Stimulated activated memory B cell treated with anti-CD40 and anti-IgM and Interleukin-4, amounts not matched to agents 10 μg/mL and 1 μg/mL and 100 μg/mL, for 72 hours (primary cell): ENCODE measurements at regions not wholly inside any gene's neighbourhood (a gene's known extent, or its start where the extent isn't known, plus 50 kb on each side); places are given as distances from the start of the nearest gene placed in this dataset.

Experiments used
- ATAC-seq: fragments of 150-1000 bp; cut with Tn5 transposase; 2 replicates; pipeline ENCODE4 v1.10.0; 2021
- H3K27ac Mint-ChIP-seq: one replicate; pipeline ENCODE4 v1.8.0; 2022; ENCODE audit warnings: mild to moderate bottlenecking, mixed read lengths
- H3K27me3 Mint-ChIP-seq: one replicate; pipeline ENCODE4 v1.8.0; 2022; ENCODE audit warnings: mixed read lengths
- H3K36me3 Mint-ChIP-seq: one replicate; pipeline ENCODE4 v1.8.0; 2022; ENCODE audit warnings: mixed read lengths
- H3K4me1 Mint-ChIP-seq: one replicate; pipeline ENCODE4 v1.8.0; 2022; ENCODE audit warnings: mixed read lengths
- H3K4me3 Mint-ChIP-seq: one replicate; pipeline ENCODE4 v1.8.0; 2022; ENCODE audit warnings: mild to moderate bottlenecking, moderate library complexity, mixed read lengths
- H3K9me3 Mint-ChIP-seq: one replicate; pipeline ENCODE4 v1.8.0; 2022; ENCODE audit warnings: mixed read lengths

- Mint-ChIP-seq H3K27me3 (no peaks in the 10 kb centered on the region), H3K36me3 (peaks cover 47% of the 10 kb centered on the region), H3K4me3 (no peak overlapping the region), H3K4me1 (no peaks in the 10 kb centered on the region), H3K27ac (no peak overlapping the region), H3K9me3 (no peaks in the 10 kb centered on the region)
- no peak for ATAC-seq
These were observed 102.5 kb upstream of the ADAD1 start for GRCh38 chr4:122276359-122276758.

GRCh38 chr4:122278976-122279375 is 99.8 kb upstream of the ADAD1 start:
- Mint-ChIP-seq H3K36me3 (peaks cover 50% of the 10 kb centered on the region), H3K27ac (no peak overlapping the region)

GRCh38 chr4:122279670-122280069 is 99.1 kb upstream of the ADAD1 start:
- H3K4me3 Mint-ChIP-seq: no peak overlapping the region
- no peaks in the 10 kb centered on the region for H3K9me3 Mint-ChIP-seq
- no peaks in the 10 kb centered on the region for H3K4me1 Mint-ChIP-seq
- no peaks in the 10 kb centered on the region for H3K27me3 Mint-ChIP-seq
- peaks cover 50% of the 10 kb centered on the region for H3K36me3 Mint-ChIP-seq
- no peak for ATAC-seq
- H3K27ac Mint-ChIP-seq: no peak overlapping the region

More at GRCh38 chr4:122278976-122279375, 99.8 kb upstream of the ADAD1 start:
- no peak for ATAC-seq
- H3K4me1 Mint-ChIP-seq: no peaks in the 10 kb centered on the region
- no peak overlapping the region for H3K4me3 Mint-ChIP-seq
- no peaks in the 10 kb centered on the region for H3K9me3 Mint-ChIP-seq
- H3K27me3 Mint-ChIP-seq: no peaks in the 10 kb centered on the region

GRCh38 chr4:122285285-122285684 is 93.5 kb upstream of the ADAD1 start:
- Mint-ChIP-seq H3K27me3 (no peaks in the 10 kb centered on the region), H3K27ac (no peak overlapping the region), H3K9me3 (no peaks in the 10 kb centered on the region), H3K4me3 (no peak overlapping the region), H3K4me1 (no peaks in the 10 kb centered on the region), H3K36me3 (peaks cover 36% of the 10 kb centered on the region)
- no peak for ATAC-seq

DNA sequence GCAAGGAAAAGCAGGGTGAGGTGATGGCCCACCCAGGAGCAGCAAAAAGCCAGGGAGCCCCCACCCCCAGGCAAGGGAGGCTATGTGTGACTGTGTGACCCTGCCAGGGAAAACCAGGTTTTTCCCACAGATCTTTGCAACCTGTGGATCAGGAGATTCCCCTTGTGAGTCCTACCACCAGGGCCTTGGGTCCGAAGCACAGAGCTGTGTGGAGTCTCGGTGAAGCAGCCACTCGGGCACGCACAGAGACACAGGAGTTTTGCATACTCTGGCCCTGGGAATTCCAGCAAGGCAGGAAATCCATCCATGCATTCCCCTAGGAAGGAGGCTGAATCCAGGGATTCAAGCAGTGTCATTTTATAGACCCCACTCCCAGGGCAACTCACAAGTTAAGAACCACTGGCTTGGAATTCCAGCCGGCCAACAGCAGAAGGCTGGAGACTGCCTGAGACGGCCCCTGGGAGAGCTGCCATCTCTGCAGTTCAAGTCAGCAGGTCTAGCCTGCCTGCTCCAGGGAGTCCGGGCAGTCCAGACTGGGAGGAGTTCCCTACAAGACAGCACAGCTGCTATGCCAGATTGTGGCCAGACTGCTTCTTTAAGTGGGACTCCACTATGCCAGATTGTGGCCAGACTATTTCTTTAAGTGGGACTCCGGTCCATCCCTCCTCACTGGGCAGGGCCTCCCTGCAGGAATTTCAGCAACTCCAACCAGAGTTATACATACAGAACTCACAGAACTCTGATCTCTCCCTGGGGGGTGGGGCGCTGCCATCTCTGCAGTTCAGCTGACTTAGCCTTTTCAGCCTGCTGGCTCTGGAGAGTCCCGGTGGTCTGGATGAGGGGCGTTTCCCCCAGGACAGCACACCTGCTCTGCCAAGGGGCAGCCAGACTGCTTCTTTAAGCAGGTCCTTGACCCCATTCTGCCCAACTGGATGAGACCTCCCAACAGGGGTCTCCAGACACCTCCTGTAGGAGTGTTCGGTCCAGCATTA is 85.1 kb upstream of the ADAD1 start:
- Mint-ChIP-seq H3K9me3 (no peaks in the 10 kb centered on the region), H3K27ac (no peak overlapping the region), H3K4me3 (no peak overlapping the region), H3K27me3 (no peaks in the 10 kb centered on the region), H3K36me3 (peaks cover 53% of the 10 kb centered on the region), H3K4me1 (no peaks in the 10 kb centered on the region)
- no peak for ATAC-seq

- Mint-ChIP-seq H3K36me3 (peaks cover 40% of the 10 kb centered on the region), H3K27me3 (no peaks in the 10 kb centered on the region), H3K27ac (no peak overlapping the region), H3K9me3 (no peaks in the 10 kb centered on the region), H3K4me1 (no peaks in the 10 kb centered on the region), H3K4me3 (no peak overlapping the region)
- ATAC-seq: no peak
These were observed 81.1 kb upstream of the ADAD1 start for GRCh38 chr4:122297694-122298093.

- Mint-ChIP-seq H3K27ac (no peak overlapping the region), H3K4me3 (no peak overlapping the region), H3K4me1 (no peaks in the 10 kb centered on the region), H3K27me3 (no peaks in the 10 kb centered on the region), H3K36me3 (peaks cover 25% of the 10 kb centered on the region), H3K9me3 (no peaks in the 10 kb centered on the region)
- no peak for ATAC-seq
These were observed 78.0 kb upstream of the ADAD1 start for GRCh38 chr4:122300776-122301175.

DNA sequence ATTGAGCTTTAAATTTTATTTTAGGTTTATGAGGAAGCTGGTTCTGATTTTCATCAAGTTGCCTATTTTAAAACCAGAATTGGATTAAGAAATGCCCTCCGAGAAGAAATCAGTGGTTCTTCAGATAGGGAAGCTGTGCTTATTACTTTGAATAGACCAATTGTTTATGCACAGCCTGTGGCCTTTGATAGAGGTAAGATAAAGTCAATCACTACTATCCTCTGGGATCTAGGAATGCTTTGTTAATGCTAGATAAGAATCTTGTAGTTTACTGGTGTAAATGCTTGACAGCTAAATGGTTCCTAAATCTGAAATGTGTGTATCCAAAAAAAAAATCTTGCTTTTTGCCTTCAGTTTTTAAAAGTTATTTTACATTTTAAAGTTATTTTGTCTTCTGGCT is 73.0 kb upstream of the ADAD1 start:
- H3K4me3 Mint-ChIP-seq: no peak overlapping the region
- no peak for ATAC-seq
- H3K9me3 Mint-ChIP-seq: no peaks in the 10 kb centered on the region
- H3K36me3 Mint-ChIP-seq: peaks cover 29% of the 10 kb centered on the region
- H3K4me1 Mint-ChIP-seq: no peaks in the 10 kb centered on the region
- no peaks in the 10 kb centered on the region for H3K27me3 Mint-ChIP-seq
- no peak overlapping the region for H3K27ac Mint-ChIP-seq

GRCh38 chr4:122309988-122310626 is 68.7 kb upstream of the ADAD1 start:
- Mint-ChIP-seq H3K9me3 (no peaks in the 10 kb centered on the region), H3K4me1 (no peaks in the 10 kb centered on the region), H3K27me3 (no peaks in the 10 kb centered on the region), H3K36me3 (peaks cover 24% of the 10 kb centered on the region), H3K27ac (no peak overlapping the region), H3K4me3 (no peak overlapping the region)
- no peak for ATAC-seq

GRCh38 chr4:122313006-122313646 is 65.7 kb upstream of the ADAD1 start:
- H3K4me1 Mint-ChIP-seq: no peaks in the 10 kb centered on the region
- no peak for ATAC-seq
- H3K9me3 Mint-ChIP-seq: no peaks in the 10 kb centered on the region
- no peak overlapping the region for H3K4me3 Mint-ChIP-seq
- no peaks in the 10 kb centered on the region for H3K27me3 Mint-ChIP-seq
- no peak overlapping the region for H3K27ac Mint-ChIP-seq
- H3K36me3 Mint-ChIP-seq: peaks cover 33% of the 10 kb centered on the region

DNA sequence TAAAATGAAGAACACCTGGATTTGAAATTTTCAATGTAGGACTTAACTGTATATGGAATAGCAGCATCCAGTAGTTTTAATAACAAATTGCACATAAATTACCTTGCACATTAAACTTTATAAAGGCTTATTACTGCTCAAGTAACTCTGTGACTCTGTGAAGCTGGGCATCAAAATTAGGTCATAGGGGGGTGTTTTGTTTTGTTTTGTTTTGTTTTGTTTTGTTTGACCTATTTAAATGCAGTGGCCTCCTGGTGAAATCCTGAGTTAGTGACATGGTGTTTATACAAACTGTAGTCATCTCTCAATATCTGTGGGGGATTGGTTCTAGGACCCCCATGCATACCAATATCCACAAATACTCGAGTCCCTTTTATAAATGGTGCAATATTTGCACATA is 51.9 kb upstream of the ADAD1 start:
- Mint-ChIP-seq H3K36me3 (peaks cover 42% of the 10 kb centered on the region), H3K4me3 (no peak overlapping the region)

DNA sequence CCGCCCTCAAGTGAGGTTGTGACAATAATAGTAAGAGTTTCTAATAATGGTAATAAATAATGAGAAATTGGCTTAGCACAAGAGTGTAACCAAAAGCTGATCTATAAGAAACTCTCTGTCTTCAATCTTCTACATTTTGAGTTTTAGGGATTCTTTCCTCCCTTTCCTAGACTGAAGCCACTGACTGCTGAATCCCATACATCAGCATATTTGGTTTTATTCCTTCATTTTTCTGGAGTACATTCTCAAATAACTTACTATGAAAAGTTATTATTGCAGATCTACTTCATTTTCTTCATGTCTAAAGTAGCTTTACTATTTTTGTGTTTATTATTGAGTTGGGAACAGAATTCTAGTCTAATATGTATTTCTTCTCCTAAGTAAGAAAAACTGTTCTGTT is 49.9 kb upstream of the ADAD1 start:
- Mint-ChIP-seq H3K4me1 (no peaks in the 10 kb centered on the region), H3K27me3 (no peaks in the 10 kb centered on the region), H3K4me3 (no peak overlapping the region), H3K27ac (no peak overlapping the region), H3K36me3 (peaks cover 27% of the 10 kb centered on the region), H3K9me3 (no peaks in the 10 kb centered on the region)
- no peak for ATAC-seq

More for the DNA sequence above, 51.9 kb upstream of the ADAD1 start:
- Mint-ChIP-seq H3K27me3 (no peaks in the 10 kb centered on the region), H3K4me1 (no peaks in the 10 kb centered on the region), H3K27ac (no peak overlapping the region), H3K9me3 (no peaks in the 10 kb centered on the region)
- ATAC-seq: no peak
